GM18867 (cell line): ENCODE measurements at regions not wholly inside any gene's neighbourhood (a gene's known extent, or its start where the extent isn't known, plus 50 kb on each side); places are given as distances from the start of the nearest gene placed in this dataset.

Experiments used
- ATAC-seq: cut with Tn5 transposase; IDR thresholded peaks from one replicate; pipeline ENCODE4 v1.9.1; 2021; ENCODE audit warnings: mild to moderate bottlenecking, moderate library complexity; ENCODE audit not compliant: unreplicated experiment

GRCh38 chr5:125343015-125343414 is 596.6 kb upstream of the ZNF608 start:
- no peak for ATAC-seq

GRCh38 chr5:125346316-125346715 is 599.9 kb upstream of the ZNF608 start:
- ATAC-seq: no peak

GRCh38 chr5:125348221-125348692 is 601.8 kb upstream of the ZNF608 start:
- no peak for ATAC-seq

- ATAC-seq: no peak
Observed at GRCh38 chr5:125348936-125349831, 602.7 kb upstream of the ZNF608 start.

- no peak for ATAC-seq
Observed at GRCh38 chr5:125357660-125358059, 611.2 kb upstream of the ZNF608 start.

- ATAC-seq: no peak
Observed at GRCh38 chr5:125365747-125366146, 619.3 kb upstream of the ZNF608 start.

- no peak for ATAC-seq
Observed at GRCh38 chr5:125367702-125368101, 621.3 kb upstream of the ZNF608 start.

GRCh38 chr5:125370461-125371205 is 624.2 kb upstream of the ZNF608 start:
- no peak for ATAC-seq

- ATAC-seq: no peak
Observed at GRCh38 chr5:125372694-125373631, 626.5 kb upstream of the ZNF608 start.

GRCh38 chr5:125375143-125375542 is 628.7 kb upstream of the ZNF608 start:
- peak; percentile 78 for ATAC-seq

- ATAC-seq: no peak
Observed at GRCh38 chr5:125376059-125376641, 629.7 kb upstream of the ZNF608 start.

- ATAC-seq: no peak
Observed at GRCh38 chr5:125377141-125377540, 630.7 kb upstream of the ZNF608 start.

- ATAC-seq: no peak
Observed at GRCh38 chr5:125381290-125381689, 634.9 kb upstream of the ZNF608 start.

- ATAC-seq: no peak
Observed at GRCh38 chr5:125384071-125384470, 637.6 kb upstream of the ZNF608 start.

GRCh38 chr5:125390326-125390725 is 643.9 kb upstream of the ZNF608 start:
- ATAC-seq: no peak

- no peak for ATAC-seq
Observed at GRCh38 chr5:125393221-125393815, 646.9 kb upstream of the ZNF608 start.

- ATAC-seq: no peak
Observed at GRCh38 chr5:125394661-125395280, 648.3 kb upstream of the ZNF608 start.

GRCh38 chr5:125396462-125396861 is 650.0 kb upstream of the ZNF608 start:
- ATAC-seq: no peak

GRCh38 chr5:125398466-125398865 is 652.0 kb upstream of the ZNF608 start:
- ATAC-seq: no peak

- no peak for ATAC-seq
Observed at GRCh38 chr5:125399885-125400284, 653.4 kb upstream of the ZNF608 start.
